Activated CD8-positive, alpha-beta T cell treated with anti-CD3 and anti-CD28 coated beads for 36 hours (primary cell): ENCODE measurements at regions not wholly inside any gene's neighbourhood (a gene's known extent, or its start where the extent isn't known, plus 50 kb on each side); places are given as distances from the start of the nearest gene placed in this dataset.

Source experiments
- ATAC-seq: fragments of 200-7000 bp; cut with Tn5 transposase; one replicate; pipeline ENCODE4 v1.10.0; 2021; ENCODE audit warnings: mild to moderate bottlenecking, moderate library complexity
- CTCF ChIA-PET: fragments of 350-600 bp; sonication (Branson Sonifier 250); formaldehyde crosslinking; loops from one replicate; lab custom pipeline; 2021; ENCODE audit warnings: antibody characterized with exemption; lab: Charles Lee
- POLR2A ChIA-PET: fragments of 350-600 bp; sonication (Branson Sonifier 250); formaldehyde crosslinking; loops from one replicate; lab custom pipeline; 2021; ENCODE audit warnings: antibody characterized with exemption; lab: Charles Lee
- DNase-seq: peaks from one replicate; pipeline ENCODE4 v3.0.0-alpha.2; 2020
- H3K27ac Mint-ChIP-seq: one replicate; pipeline ENCODE4 v1.8.0; 2021; ENCODE audit warnings: mild to moderate bottlenecking, mixed read lengths
- H3K27me3 Mint-ChIP-seq: one replicate; pipeline ENCODE4 v1.8.0; 2021; ENCODE audit warnings: mixed read lengths
- H3K36me3 Mint-ChIP-seq: one replicate; pipeline ENCODE4 v1.8.0; 2021; ENCODE audit warnings: low read depth, mixed read lengths
- H3K4me1 Mint-ChIP-seq: one replicate; pipeline ENCODE4 v1.8.0; 2021; ENCODE audit warnings: low read depth, mixed read lengths
- H3K4me3 Mint-ChIP-seq: one replicate; pipeline ENCODE4 v1.8.0; 2021; ENCODE audit warnings: mild to moderate bottlenecking, moderate library complexity, mixed read lengths
- H3K9me3 Mint-ChIP-seq: one replicate; pipeline ENCODE4 v1.8.0; 2021; ENCODE audit warnings: mixed read lengths
- intact Hi-C: fragments of 100-400 bp; cut with micrococcal nuclease; formaldehyde crosslinking; loops from one replicate; pipeline ENCODE4 v1.10.0; 2022
- TF ChIP-seq, protein P1 (sequence below): fragments of 200-600 bp; IDR thresholded peaks from one replicate; pipeline ENCODE4 v1.8.0; 2022; ENCODE audit warnings: antibody characterized with exemption, mild to moderate bottlenecking

DNA sequence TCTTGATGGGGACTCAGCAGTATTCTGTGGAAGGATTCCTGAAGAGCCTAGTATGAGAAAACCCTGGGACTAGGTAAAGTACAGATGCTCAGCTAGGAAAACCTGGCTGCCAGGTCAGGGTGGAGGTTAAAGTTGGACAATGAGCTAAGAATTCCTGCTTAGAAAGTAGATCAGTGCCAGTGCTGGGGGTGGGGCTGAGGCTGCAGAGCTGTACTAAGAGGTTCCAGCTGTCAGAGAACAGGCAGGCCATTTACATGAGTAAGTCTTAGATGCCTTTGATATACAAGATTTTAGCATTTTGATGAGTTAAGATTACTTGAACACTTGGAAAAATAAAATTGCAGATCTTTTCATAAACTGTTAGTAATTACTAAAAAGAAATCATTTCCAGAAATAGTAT, 332.3 kb upstream of the NUDT12 start:
- ChIA-PET CTCF (no interaction called here), POLR2A (no interaction called here)
- Mint-ChIP-seq H3K27me3 (no peaks in the 10 kb centered on the region), H3K9me3 (peaks cover 5% of the 10 kb centered on the region), H3K4me1 (no peaks in the 10 kb centered on the region), H3K27ac (no peak overlapping the region), H3K4me3 (no peak overlapping the region), H3K36me3 (no peaks in the 10 kb centered on the region)
- intact Hi-C loops: no loop called here
- TF ChIP-seq, protein P1, sequence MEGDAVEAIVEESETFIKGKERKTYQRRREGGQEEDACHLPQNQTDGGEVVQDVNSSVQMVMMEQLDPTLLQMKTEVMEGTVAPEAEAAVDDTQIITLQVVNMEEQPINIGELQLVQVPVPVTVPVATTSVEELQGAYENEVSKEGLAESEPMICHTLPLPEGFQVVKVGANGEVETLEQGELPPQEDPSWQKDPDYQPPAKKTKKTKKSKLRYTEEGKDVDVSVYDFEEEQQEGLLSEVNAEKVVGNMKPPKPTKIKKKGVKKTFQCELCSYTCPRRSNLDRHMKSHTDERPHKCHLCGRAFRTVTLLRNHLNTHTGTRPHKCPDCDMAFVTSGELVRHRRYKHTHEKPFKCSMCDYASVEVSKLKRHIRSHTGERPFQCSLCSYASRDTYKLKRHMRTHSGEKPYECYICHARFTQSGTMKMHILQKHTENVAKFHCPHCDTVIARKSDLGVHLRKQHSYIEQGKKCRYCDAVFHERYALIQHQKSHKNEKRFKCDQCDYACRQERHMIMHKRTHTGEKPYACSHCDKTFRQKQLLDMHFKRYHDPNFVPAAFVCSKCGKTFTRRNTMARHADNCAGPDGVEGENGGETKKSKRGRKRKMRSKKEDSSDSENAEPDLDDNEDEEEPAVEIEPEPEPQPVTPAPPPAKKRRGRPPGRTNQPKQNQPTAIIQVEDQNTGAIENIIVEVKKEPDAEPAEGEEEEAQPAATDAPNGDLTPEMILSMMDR: no peak
- DNase-seq: no peak
- ATAC-seq: no peak

DNA sequence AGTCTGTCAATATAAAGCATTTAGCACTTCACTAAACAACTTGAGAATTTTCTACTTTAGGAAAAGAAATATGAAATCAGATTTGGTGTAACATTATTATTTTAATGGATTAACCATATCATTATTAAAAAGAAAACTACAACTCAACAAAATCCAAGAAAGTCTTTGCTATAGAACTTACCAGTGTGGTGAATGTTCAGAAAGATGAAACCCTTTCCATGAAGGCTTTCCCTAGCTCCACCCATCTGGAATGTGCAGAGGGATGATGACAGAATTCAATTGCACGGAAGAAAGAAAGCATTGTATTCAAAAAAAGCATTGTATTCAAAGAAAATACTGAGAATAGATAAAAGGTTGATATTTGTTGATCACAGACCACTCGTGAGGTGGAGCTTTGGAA, 328.6 kb upstream of the NUDT12 start:
- H3K4me1 Mint-ChIP-seq: no peaks in the 10 kb centered on the region
- DNase-seq (no peak), ATAC-seq (no peak)
- no peaks in the 10 kb centered on the region for H3K36me3 Mint-ChIP-seq
- H3K9me3 Mint-ChIP-seq: peaks cover 2% of the 10 kb centered on the region
- ChIA-PET POLR2A (no interaction called here), CTCF (no interaction called here)
- H3K4me3 Mint-ChIP-seq: no peak overlapping the region
- no peaks in the 10 kb centered on the region for H3K27me3 Mint-ChIP-seq
- no peak overlapping the region for H3K27ac Mint-ChIP-seq
- intact Hi-C loops: no loop called here
- TF ChIP-seq, protein P1: no peak

DNA sequence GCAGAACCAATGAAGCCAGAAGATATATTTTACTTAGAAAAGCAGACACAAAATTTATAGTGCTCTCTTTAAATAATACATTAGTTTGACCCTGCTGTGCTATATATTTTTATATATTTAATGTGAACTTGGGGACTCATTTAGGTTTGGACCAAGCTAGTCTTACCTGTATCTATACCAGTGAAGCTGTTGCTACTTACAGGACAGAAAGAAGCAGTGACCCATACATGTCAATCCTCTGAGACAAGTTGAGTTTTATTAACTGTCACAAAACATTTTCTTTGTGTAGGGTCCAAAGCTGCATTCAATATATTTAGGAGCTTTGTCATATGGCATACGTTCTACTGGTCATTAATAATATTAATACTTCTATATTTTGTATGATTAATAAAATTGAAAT, 327.7 kb upstream of the NUDT12 start:
- no peaks in the 10 kb centered on the region for H3K36me3 Mint-ChIP-seq
- no peak overlapping the region for H3K27ac Mint-ChIP-seq
- TF ChIP-seq, protein P1: no peak
- no peak overlapping the region for H3K4me3 Mint-ChIP-seq
- ChIA-PET POLR2A (no interaction called here), CTCF (no interaction called here)
- H3K27me3 Mint-ChIP-seq: no peaks in the 10 kb centered on the region
- no peak for DNase-seq
- H3K4me1 Mint-ChIP-seq: no peaks in the 10 kb centered on the region
- H3K9me3 Mint-ChIP-seq: peaks cover 2% of the 10 kb centered on the region
- ATAC-seq: no peak
- intact Hi-C loops: no loop called here

DNA sequence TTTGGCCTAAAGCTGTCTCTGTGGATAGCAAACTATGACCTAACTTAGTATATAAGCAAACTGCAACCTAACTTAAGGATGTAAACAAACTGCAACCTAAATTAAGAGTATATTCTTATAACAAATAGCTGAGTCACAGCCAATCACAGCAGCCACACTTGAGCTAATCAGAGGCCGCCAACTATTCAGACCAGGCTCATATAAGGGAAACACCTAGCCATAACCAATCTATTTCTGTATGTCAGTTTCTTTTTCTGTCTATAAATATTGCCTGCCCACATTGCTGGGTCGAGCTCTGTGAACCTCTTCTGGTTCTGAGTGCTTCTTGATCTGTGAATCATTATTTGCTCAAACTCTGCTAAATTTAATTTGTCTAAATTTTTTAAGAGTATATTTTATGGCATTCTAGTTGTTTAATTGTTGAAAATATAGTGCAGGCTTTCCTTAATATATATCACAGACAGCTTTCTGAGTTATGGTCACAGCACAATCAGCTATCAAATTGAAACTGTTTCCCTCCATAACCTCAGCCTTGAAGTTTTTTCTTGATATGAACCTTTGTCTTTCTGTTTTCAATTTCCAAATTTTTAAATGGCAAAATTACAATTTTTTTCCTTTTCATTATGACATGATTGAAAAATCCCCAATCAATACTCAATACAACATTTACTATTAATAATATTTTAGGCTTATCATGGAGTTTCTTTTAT, 327.1 kb upstream of the NUDT12 start:
- ChIA-PET POLR2A (no interaction called here), CTCF (no interaction called here)
- intact Hi-C loops: no loop called here
- H3K9me3 Mint-ChIP-seq: peaks cover 2% of the 10 kb centered on the region
- no peak overlapping the region for H3K27ac Mint-ChIP-seq
- DNase-seq: no peak
- TF ChIP-seq, protein P1: no peak
- ATAC-seq: no peak
- H3K36me3 Mint-ChIP-seq: no peaks in the 10 kb centered on the region
- H3K4me1 Mint-ChIP-seq: no peaks in the 10 kb centered on the region
- no peak overlapping the region for H3K4me3 Mint-ChIP-seq
- H3K27me3 Mint-ChIP-seq: no peaks in the 10 kb centered on the region

DNA sequence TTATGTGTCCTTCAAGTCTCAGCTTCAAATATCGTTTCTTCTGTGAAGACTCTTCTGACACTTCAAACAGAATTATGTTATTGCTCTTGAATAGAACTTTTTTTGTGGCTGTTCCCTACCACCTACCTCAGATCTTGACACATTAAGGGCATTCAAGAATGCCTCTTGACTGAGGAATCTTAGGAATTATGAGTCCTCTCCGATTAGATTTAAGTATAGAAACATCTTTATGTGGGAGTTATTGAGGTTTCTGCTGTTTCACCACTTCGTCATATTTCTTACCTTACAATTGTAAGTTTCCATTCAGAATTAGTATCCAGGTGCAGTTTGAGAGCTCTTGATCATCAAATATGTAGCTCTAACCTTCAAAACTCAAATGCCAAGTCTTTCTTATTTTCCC, 324.2 kb upstream of the NUDT12 start:
- DNase-seq (no peak), ATAC-seq (no peak)
- Mint-ChIP-seq H3K27ac (no peak overlapping the region), H3K36me3 (no peaks in the 10 kb centered on the region), H3K9me3 (peaks cover 5% of the 10 kb centered on the region), H3K4me1 (no peaks in the 10 kb centered on the region), H3K4me3 (no peak overlapping the region), H3K27me3 (no peaks in the 10 kb centered on the region)
- POLR2A ChIA-PET: no interaction called here
- CTCF ChIA-PET: no interaction called here
- intact Hi-C loops: no loop called here
- TF ChIP-seq, protein P1: no peak
